PFSK-1 (cell line): ENCODE measurements at regions not wholly inside any gene's neighbourhood (a gene's known extent, or its start where the extent isn't known, plus 50 kb on each side); places are given as distances from the start of the nearest gene placed in this dataset.

Experiments
- FOXP2 ChIP-seq: optimal IDR thresholded peaks from 2 replicates; pipeline ENCODE3; 2011; ENCODE audit warnings: borderline replicate concordance, control low read depth, inconsistent platforms; ENCODE audit not compliant: insufficient read depth; ENCODE audit errors: extremely low read length, extremely low read depth
- POLR2AphosphoS5 ChIP-seq: IDR thresholded peaks from 2 replicates; pipeline ENCODE4 v1.6.1; 2012; ENCODE audit warnings: low read depth, mild to moderate bottlenecking, control low read depth, low read length, moderate library complexity
- SIN3A ChIP-seq: IDR thresholded peaks from 2 replicates; pipeline ENCODE4 v1.6.1; 2012; ENCODE audit warnings: mild to moderate bottlenecking, low read length, moderate library complexity, borderline replicate concordance; ENCODE audit not compliant: insufficient read depth
- TAF1 ChIP-seq: IDR thresholded peaks from 2 replicates; pipeline ENCODE4 v1.6.1; 2012; ENCODE audit warnings: low read length, control low read depth, borderline replicate concordance; ENCODE audit not compliant: insufficient read depth
- TF ChIP-seq, protein P1 (sequence below), 2 experiments: IDR thresholded peaks; 2 replicates each; pipeline versions ENCODE4 v1.6.1 to v1.8.0; 2011 to 2012; ENCODE audit warnings: low read depth in 2 of 2, low read length in 2 of 2, control low read depth in 1 of 2, inconsistent platforms in 1 of 2, mild to moderate bottlenecking in 1 of 2, moderate library complexity in 1 of 2; ENCODE audit not compliant: insufficient read depth in 1 of 2

DNA sequence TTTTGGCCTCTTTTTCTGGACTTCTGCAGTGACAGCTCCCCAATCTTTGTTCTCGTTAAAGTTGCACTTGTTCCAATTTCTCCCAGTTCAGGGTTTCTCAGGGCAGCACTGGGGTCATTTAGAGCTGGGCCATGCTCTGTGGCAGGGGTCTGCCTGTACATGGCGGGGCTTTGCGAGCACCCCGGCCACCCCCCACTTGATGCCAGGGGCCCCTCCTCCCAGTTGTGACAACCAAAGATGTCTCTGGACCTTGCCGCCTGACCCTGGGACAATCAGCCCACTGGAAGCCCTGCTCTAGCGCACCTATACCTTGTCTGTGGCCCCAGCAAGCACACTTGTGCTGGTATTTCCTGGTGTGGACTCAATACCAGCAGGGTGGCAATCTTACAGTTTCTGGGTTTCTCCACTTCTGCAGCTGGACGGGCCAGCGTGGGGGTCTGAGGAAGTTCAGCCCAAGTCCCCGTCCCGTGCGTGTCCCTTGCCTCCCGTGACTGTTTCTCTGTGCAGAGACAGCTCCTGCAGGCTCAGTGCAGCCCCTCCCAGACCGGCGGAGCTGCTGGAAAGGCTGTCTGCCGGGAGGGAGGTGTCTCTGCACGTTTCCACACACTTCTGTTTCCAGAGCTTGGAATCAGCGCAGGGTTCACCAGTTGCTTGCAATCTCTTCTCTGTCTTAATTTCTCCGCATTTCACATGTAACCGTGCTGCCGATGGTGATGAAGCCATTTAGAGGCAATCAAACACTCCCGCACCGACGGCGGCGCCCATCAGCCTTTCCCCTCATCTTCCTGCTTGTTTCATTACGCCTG lies 1328.9 kb downstream of the BRD1 start:
- TF ChIP-seq FOXP2 (no peak), SIN3A (no peak), POLR2AphosphoS5 (no peak), TAF1 (no peak)
- TF ChIP-seq, protein P1, sequence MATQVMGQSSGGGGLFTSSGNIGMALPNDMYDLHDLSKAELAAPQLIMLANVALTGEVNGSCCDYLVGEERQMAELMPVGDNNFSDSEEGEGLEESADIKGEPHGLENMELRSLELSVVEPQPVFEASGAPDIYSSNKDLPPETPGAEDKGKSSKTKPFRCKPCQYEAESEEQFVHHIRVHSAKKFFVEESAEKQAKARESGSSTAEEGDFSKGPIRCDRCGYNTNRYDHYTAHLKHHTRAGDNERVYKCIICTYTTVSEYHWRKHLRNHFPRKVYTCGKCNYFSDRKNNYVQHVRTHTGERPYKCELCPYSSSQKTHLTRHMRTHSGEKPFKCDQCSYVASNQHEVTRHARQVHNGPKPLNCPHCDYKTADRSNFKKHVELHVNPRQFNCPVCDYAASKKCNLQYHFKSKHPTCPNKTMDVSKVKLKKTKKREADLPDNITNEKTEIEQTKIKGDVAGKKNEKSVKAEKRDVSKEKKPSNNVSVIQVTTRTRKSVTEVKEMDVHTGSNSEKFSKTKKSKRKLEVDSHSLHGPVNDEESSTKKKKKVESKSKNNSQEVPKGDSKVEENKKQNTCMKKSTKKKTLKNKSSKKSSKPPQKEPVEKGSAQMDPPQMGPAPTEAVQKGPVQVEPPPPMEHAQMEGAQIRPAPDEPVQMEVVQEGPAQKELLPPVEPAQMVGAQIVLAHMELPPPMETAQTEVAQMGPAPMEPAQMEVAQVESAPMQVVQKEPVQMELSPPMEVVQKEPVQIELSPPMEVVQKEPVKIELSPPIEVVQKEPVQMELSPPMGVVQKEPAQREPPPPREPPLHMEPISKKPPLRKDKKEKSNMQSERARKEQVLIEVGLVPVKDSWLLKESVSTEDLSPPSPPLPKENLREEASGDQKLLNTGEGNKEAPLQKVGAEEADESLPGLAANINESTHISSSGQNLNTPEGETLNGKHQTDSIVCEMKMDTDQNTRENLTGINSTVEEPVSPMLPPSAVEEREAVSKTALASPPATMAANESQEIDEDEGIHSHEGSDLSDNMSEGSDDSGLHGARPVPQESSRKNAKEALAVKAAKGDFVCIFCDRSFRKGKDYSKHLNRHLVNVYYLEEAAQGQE (IDR thresholded peaks at IDR 0.05; ENCODE audit: insufficient read depth in 1 of 2, low read depth in 2 of 2, low read length in 2 of 2), result no peak

DNA sequence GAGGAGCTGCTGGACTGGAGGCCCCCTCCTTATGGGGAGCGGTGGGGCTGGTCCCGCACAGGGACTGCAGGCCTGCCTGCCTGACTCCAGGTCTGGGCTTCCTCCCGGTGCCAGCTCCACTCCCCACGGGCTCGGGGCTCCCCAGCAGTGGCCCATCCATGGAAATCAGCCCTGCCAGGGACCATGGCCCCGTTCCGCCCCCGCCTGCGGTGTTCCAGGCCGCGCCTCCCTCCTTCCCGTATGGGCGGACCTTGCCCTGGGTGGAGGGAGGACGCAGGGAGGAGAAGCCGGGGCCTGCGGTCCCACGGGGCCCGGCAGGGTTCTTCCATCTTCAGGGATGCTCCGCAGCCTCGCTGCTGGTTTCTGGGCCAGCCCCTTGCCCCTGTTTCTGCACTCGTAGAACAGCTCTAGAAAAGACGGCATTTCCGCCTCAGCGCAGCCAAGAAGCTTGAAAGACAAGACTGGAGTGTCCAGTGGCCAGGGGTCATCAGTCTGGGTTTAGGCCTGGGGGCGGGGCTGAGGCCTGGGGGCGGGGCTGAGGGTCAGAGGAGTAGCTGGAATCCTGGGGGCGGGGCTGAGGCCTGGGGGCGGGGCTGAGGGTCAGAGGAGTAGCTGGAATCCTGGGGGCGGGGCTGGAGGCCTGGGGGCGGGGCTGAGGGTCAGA lies 1330.6 kb downstream of the BRD1 start:
- TF ChIP-seq, protein P1 (IDR thresholded peaks at IDR 0.05; ENCODE audit: insufficient read depth in 1 of 2, low read depth in 2 of 2, low read length in 2 of 2), result no peak
- TF ChIP-seq TAF1, result no peak
- no peak for TF ChIP-seq POLR2AphosphoS5
- no peak for TF ChIP-seq FOXP2
- no peak for TF ChIP-seq SIN3A

DNA sequence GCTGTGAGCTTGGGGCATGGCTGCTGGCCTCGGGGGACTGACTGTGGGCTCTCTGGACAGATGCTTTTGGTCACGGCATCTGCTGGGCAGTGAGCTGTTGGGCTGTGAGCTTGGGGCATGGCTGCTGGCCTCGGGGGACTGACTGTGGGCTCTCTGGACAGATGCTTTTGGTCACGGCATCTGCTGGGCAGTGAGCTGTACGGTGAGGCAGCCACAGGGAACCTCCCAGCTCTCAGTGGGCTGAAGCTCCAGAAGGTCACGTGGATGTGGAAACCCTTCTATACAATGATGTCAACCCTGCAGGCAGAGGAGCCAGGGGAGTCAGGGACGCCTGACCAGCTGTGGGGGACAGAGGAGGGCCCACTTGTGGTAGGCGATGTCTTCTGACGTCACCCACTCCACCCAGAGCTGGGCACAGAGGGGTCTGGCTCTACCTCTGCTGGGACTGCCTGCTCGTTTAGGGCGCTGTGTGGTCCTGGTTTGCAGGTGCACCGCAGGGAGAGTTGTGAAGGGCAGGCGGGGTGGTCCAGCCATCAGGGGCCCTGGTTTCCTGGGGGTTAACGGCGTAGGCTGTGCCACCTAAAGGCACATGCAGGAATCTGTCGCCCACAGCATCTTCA lies 1331.3 kb downstream of the BRD1 start:
- TF ChIP-seq TAF1 (no peak), SIN3A (no peak), FOXP2 (no peak), POLR2AphosphoS5 (no peak)
- TF ChIP-seq, protein P1 (IDR thresholded peaks at IDR 0.05; ENCODE audit: insufficient read depth in 1 of 2, low read depth in 2 of 2, low read length in 2 of 2), result no peak

DNA sequence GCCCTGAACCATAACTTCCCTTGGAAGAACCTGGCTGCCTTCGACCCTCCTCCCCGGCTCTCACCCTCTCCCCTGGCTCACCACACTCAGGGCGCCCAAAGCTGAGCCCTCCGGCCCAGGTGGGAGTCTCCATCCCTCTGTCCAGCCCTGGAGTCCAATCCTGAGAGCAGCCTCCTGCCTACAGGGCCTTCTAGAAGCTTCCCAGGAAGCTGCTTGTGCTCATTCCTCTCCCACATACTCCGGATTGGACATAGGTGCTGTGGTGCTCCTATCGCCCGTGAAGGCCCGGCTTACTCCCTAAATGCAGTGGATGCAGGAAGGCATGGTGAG lies 1332.0 kb downstream of the BRD1 start:
- TF ChIP-seq POLR2AphosphoS5, result no peak
- TF ChIP-seq FOXP2, result no peak
- TF ChIP-seq SIN3A, result no peak
- TF ChIP-seq TAF1, result no peak

DNA sequence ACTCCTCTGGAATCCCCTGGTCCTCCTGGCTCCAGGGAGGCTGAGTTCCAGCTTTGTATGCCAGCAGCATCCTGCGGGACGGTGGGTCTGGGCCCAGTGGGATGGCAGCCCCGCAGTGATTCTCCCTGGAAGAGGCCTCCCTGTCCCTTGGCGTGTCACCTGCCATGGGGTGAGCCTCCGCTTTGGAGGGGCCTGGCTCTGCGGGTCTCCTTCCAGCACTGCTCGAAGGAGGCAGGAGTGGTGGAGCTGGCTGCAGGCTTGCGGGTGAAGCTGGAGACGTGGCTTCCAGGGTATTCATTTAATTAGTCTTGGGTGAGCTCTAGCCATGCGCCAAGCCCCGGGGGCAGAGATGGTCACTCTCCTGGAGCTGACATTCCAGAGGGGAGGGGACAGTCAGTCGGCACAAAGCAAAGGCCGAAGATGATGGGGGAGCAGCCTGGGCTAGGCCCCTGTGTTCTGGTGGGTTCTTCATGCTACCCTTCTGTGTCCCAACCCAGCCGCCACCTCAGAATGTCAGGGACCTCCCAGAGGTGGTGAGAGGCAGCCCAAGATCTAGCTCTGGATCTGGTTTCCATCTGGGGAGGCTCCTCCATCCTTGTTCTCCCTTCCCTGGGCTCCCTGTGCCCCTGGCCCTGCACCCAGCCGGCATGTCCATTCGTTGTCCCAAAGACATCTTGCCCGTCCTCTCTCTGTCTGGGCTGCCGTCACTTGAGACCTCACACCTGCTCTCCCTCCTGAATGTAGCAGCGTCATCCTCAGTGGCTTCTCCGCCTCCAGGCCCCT lies 1332.5 kb downstream of the BRD1 start:
- TF ChIP-seq, protein P1 (IDR thresholded peaks at IDR 0.05; ENCODE audit: insufficient read depth in 1 of 2, low read depth in 2 of 2, low read length in 2 of 2), result no peak
- no peak for TF ChIP-seq POLR2AphosphoS5
- no peak for TF ChIP-seq SIN3A
- TF ChIP-seq TAF1, result no peak
